ENCODE measurements at regions not wholly inside any gene's neighbourhood (a gene's known extent, or its start where the extent isn't known, plus 50 kb on each side); places are given as distances from the start of the nearest gene placed in this dataset.

DNA sequence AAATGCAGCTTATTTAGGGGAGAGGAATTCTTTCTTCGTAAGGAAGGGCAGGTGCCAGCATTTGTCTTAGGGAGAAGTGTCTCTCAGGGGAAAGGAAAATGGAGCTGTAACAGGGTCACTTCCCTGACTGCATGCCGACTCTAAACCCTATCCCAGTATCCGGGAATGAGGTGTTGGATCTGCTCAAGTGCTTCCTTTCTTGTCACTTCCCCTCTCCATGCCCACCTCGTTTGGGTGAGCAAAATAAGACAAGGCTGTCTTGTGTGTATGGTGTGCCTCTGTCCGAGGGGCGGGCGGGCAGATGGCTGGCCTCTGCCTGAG, 230.1 kb upstream of the TPM1 start:
- TF ChIP-seq, protein P1, sequence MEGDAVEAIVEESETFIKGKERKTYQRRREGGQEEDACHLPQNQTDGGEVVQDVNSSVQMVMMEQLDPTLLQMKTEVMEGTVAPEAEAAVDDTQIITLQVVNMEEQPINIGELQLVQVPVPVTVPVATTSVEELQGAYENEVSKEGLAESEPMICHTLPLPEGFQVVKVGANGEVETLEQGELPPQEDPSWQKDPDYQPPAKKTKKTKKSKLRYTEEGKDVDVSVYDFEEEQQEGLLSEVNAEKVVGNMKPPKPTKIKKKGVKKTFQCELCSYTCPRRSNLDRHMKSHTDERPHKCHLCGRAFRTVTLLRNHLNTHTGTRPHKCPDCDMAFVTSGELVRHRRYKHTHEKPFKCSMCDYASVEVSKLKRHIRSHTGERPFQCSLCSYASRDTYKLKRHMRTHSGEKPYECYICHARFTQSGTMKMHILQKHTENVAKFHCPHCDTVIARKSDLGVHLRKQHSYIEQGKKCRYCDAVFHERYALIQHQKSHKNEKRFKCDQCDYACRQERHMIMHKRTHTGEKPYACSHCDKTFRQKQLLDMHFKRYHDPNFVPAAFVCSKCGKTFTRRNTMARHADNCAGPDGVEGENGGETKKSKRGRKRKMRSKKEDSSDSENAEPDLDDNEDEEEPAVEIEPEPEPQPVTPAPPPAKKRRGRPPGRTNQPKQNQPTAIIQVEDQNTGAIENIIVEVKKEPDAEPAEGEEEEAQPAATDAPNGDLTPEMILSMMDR (IDR thresholded peaks at IDR 0.05; ENCODE audit: unreplicated experiment) = no peak
- Mint-ChIP-seq H3K9me3 (ENCODE audit: unreplicated experiment) (no peaks in the 10 kb centered on the region), H3K36me3 (ENCODE audit: insufficient read depth, unreplicated experiment) (peaks cover 31% of the 10 kb centered on the region), H3K4me3 (ENCODE audit: unreplicated experiment) (no peak overlapping the region), H3K27ac (ENCODE audit: low read depth, unreplicated experiment) (no peak overlapping the region), H3K4me1 (ENCODE audit: insufficient read depth, unreplicated experiment) (peaks cover 5% of the 10 kb centered on the region), H3K27me3 (ENCODE audit: insufficient read depth, unreplicated experiment) (no peaks in the 10 kb centered on the region)
- POLR2A ChIA-PET = no interaction called here
- BruUV-seq (replicated peaks) = no TSS peak
- no peak for DNase-seq (ENCODE audit: unreplicated experiment)
- CTCF ChIA-PET = interaction anchor here (0.7 kb wide), 1 partner anchor 349 kb away, joined by 4 read pairs; no protein-coding TSS in a partner anchor
- intact Hi-C loops (cut with micrococcal nuclease) = no loop called here

- TF ChIP-seq, protein P1 (IDR thresholded peaks at IDR 0.05; ENCODE audit: unreplicated experiment) = no peak
- peaks cover 32% of the 10 kb centered on the region for H3K36me3 Mint-ChIP-seq (ENCODE audit: insufficient read depth, unreplicated experiment)
- H3K4me3 Mint-ChIP-seq (ENCODE audit: unreplicated experiment) = no peak overlapping the region
- no peak overlapping the region for H3K27ac Mint-ChIP-seq (ENCODE audit: low read depth, unreplicated experiment)
- no peak for DNase-seq (ENCODE audit: unreplicated experiment)
- no peaks in the 10 kb centered on the region for H3K27me3 Mint-ChIP-seq (ENCODE audit: insufficient read depth, unreplicated experiment)
- BruUV-seq (replicated peaks) = no TSS peak
- ChIA-PET CTCF (interaction anchor here (0.7 to 2.3 kb wide), 2 partner anchors 34 to 92 kb away, joined by 3 to 5 read pairs; no protein-coding TSS in a partner anchor), POLR2A (no interaction called here)
- no peaks in the 10 kb centered on the region for H3K9me3 Mint-ChIP-seq (ENCODE audit: unreplicated experiment)
- intact Hi-C loops (cut with micrococcal nuclease) = no loop called here
- peaks cover 10% of the 10 kb centered on the region for H3K4me1 Mint-ChIP-seq (ENCODE audit: insufficient read depth, unreplicated experiment)
Observed at GRCh38 chr15:62816342-62817069, 226.0 kb upstream of the TPM1 start.

- Mint-ChIP-seq H3K27me3 (ENCODE audit: insufficient read depth, unreplicated experiment) (no peaks in the 10 kb centered on the region), H3K4me1 (ENCODE audit: insufficient read depth, unreplicated experiment) (peaks cover 8% of the 10 kb centered on the region), H3K36me3 (ENCODE audit: insufficient read depth, unreplicated experiment) (peaks cover 23% of the 10 kb centered on the region), H3K4me3 (ENCODE audit: unreplicated experiment) (no peak overlapping the region), H3K9me3 (ENCODE audit: unreplicated experiment) (no peaks in the 10 kb centered on the region), H3K27ac (ENCODE audit: low read depth, unreplicated experiment) (no peak overlapping the region)
- intact Hi-C loops (cut with micrococcal nuclease) = no loop called here
- BruUV-seq (replicated peaks) = no TSS peak
- ChIA-PET POLR2A (interaction anchor here (0.6 kb wide), 1 partner anchor 28 kb away, joined by 3 read pairs; no protein-coding TSS in a partner anchor), CTCF (no interaction called here)
- TF ChIP-seq, protein P1 (IDR thresholded peaks at IDR 0.05; ENCODE audit: unreplicated experiment) = no peak
- no peak for DNase-seq (ENCODE audit: unreplicated experiment)
Observed at GRCh38 chr15:62818691-62819090, 223.9 kb upstream of the TPM1 start.

DNA sequence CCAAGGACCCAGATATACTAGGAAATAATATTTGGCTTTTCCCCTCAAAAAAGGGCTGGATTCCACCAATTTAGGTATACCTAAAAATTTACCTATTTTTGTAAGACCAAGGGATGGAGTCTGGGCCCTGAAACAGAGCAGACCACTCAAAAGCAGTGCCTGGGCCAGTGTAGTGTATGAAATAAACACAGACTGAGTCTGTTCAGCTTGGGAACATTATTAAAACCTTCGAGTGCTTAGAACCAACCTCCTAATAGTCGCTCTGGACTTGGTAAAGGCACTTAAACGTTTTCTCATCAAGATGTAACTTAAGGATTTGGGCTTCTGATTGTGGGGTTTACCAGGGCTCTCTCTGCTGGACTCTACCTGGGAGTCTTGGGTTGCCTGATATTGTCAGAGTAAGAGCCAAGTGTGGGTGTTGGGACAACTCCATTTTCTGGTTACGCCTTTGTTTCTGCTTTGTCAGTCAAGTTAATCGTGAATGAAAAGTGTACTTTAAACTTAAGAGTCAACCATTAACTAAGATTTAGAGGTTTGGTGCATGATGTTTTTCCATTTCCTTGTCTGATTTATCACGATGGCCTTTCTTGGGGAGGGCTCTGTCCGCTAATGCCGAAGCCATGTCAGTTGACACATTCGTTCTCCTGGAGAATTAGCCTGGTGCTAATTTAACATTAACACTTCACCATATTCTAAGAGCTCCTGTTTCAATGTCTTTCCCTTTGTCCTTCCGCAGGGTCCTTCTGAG, 221.0 kb upstream of the TPM1 start:
- Mint-ChIP-seq H3K9me3 (ENCODE audit: unreplicated experiment) (no peaks in the 10 kb centered on the region), H3K4me3 (ENCODE audit: unreplicated experiment) (no peak overlapping the region), H3K36me3 (ENCODE audit: insufficient read depth, unreplicated experiment) (peaks cover 14% of the 10 kb centered on the region), H3K27me3 (ENCODE audit: insufficient read depth, unreplicated experiment) (no peaks in the 10 kb centered on the region), H3K4me1 (ENCODE audit: insufficient read depth, unreplicated experiment) (peaks cover 20% of the 10 kb centered on the region), H3K27ac (ENCODE audit: low read depth, unreplicated experiment) (no peak overlapping the region)
- no peak for DNase-seq (ENCODE audit: unreplicated experiment)
- intact Hi-C loops (cut with micrococcal nuclease) = no loop called here
- TF ChIP-seq, protein P1 (IDR thresholded peaks at IDR 0.05; ENCODE audit: unreplicated experiment) = no peak
- CTCF ChIA-PET = interaction anchor here (0.5 kb wide), 1 partner anchor 22 kb away, joined by 3 read pairs; no protein-coding TSS in a partner anchor
- BruUV-seq (replicated peaks) = no TSS peak
- POLR2A ChIA-PET = no interaction called here
